ENCODE measurements at regions not wholly inside any gene's neighbourhood (a gene's known extent, or its start where the extent isn't known, plus 50 kb on each side); places are given as distances from the start of the nearest gene placed in this dataset.

- no peak for DNase-seq (ENCODE audit: low read depth in 6 of 9, low spot score in 9 of 9)
- H3K9me3 ChIP-seq (ENCODE audit: control insufficient read depth in 2 of 2, insufficient read depth in 1 of 2, low read length in 1 of 2) = no peaks in the 10 kb centered on the region
- no peak overlapping the region for H3K4me3 ChIP-seq (ENCODE audit: low read length in 2 of 2)
- no peaks in the 10 kb centered on the region for H3K27me3 ChIP-seq (ENCODE audit: control insufficient read depth in 2 of 2, insufficient read depth in 1 of 2, low read length in 1 of 2)
- H3K27ac ChIP-seq (ENCODE audit: low read depth in 1 of 2, low read length in 1 of 2) = no peak overlapping the region
- no peaks in the 10 kb centered on the region for H3K4me1 ChIP-seq (ENCODE audit: control insufficient read depth in 2 of 2, insufficient read depth in 2 of 2, low read length in 2 of 2)
- 80% methylated on average over 16 of the region's 16 CpGs for WGBS
- no peaks in the 10 kb centered on the region for H3K36me3 ChIP-seq (ENCODE audit: control insufficient read depth in 2 of 2, insufficient read depth in 2 of 2, low read length in 1 of 2)
Measured at GRCh38 chr19:30116984-30117555, 175.0 kb downstream of the URI1 start.

- no peaks in the 10 kb centered on the region for H3K4me1 ChIP-seq (ENCODE audit: control insufficient read depth in 2 of 2, insufficient read depth in 2 of 2, low read length in 2 of 2)
- H3K9me3 ChIP-seq (ENCODE audit: control insufficient read depth in 2 of 2, insufficient read depth in 1 of 2, low read length in 1 of 2) = no peaks in the 10 kb centered on the region
- no peaks in the 10 kb centered on the region for H3K36me3 ChIP-seq (ENCODE audit: control insufficient read depth in 2 of 2, insufficient read depth in 2 of 2, low read length in 1 of 2)
- H3K27ac ChIP-seq (ENCODE audit: low read depth in 1 of 2, low read length in 1 of 2) = no peak overlapping the region
- H3K4me3 ChIP-seq (ENCODE audit: low read length in 2 of 2) = no peak overlapping the region
- 90% methylated on average over 12 of the region's 12 CpGs for WGBS
- DNase-seq (ENCODE audit: low read depth in 6 of 9, low spot score in 9 of 9) = no peak
- no peaks in the 10 kb centered on the region for H3K27me3 ChIP-seq (ENCODE audit: control insufficient read depth in 2 of 2, insufficient read depth in 1 of 2, low read length in 1 of 2)
Measured at GRCh38 chr19:30117636-30118145, 175.7 kb downstream of the URI1 start.

GRCh38 chr19:30118221-30118620 is 176.2 kb downstream of the URI1 start:
- Histone ChIP-seq H3K4me3 (ENCODE audit: low read length in 2 of 2) (no peak overlapping the region), H3K27ac (ENCODE audit: low read depth in 1 of 2, low read length in 1 of 2) (no peak overlapping the region), H3K4me1 (ENCODE audit: control insufficient read depth in 2 of 2, insufficient read depth in 2 of 2, low read length in 2 of 2) (no peaks in the 10 kb centered on the region), H3K27me3 (ENCODE audit: control insufficient read depth in 2 of 2, insufficient read depth in 1 of 2, low read length in 1 of 2) (no peaks in the 10 kb centered on the region), H3K36me3 (ENCODE audit: control insufficient read depth in 2 of 2, insufficient read depth in 2 of 2, low read length in 1 of 2) (no peaks in the 10 kb centered on the region), H3K9me3 (ENCODE audit: control insufficient read depth in 2 of 2, insufficient read depth in 1 of 2, low read length in 1 of 2) (no peaks in the 10 kb centered on the region)
- no peak for DNase-seq (ENCODE audit: low read depth in 6 of 9, low spot score in 9 of 9)
- WGBS = 90% methylated on average over 11 of the region's 11 CpGs

GRCh38 chr19:30118760-30119159 is 176.7 kb downstream of the URI1 start:
- WGBS = 86% methylated on average over 12 of the region's 12 CpGs
- H3K27ac ChIP-seq (ENCODE audit: low read depth in 1 of 2, low read length in 1 of 2) = no peak overlapping the region
- H3K36me3 ChIP-seq (ENCODE audit: control insufficient read depth in 2 of 2, insufficient read depth in 2 of 2, low read length in 1 of 2) = no peaks in the 10 kb centered on the region
- DNase-seq (ENCODE audit: low read depth in 6 of 9, low spot score in 9 of 9) = no peak
- H3K27me3 ChIP-seq (ENCODE audit: control insufficient read depth in 2 of 2, insufficient read depth in 1 of 2, low read length in 1 of 2) = no peaks in the 10 kb centered on the region
- no peaks in the 10 kb centered on the region for H3K4me1 ChIP-seq (ENCODE audit: control insufficient read depth in 2 of 2, insufficient read depth in 2 of 2, low read length in 2 of 2)
- H3K4me3 ChIP-seq (ENCODE audit: low read length in 2 of 2) = no peak overlapping the region
- no peaks in the 10 kb centered on the region for H3K9me3 ChIP-seq (ENCODE audit: control insufficient read depth in 2 of 2, insufficient read depth in 1 of 2, low read length in 1 of 2)

GRCh38 chr19:30119180-30119908 is 177.3 kb downstream of the URI1 start:
- Histone ChIP-seq H3K27me3 (ENCODE audit: control insufficient read depth in 2 of 2, insufficient read depth in 1 of 2, low read length in 1 of 2) (no peaks in the 10 kb centered on the region), H3K27ac (ENCODE audit: low read depth in 1 of 2, low read length in 1 of 2) (no peak overlapping the region), H3K4me1 (ENCODE audit: control insufficient read depth in 2 of 2, insufficient read depth in 2 of 2, low read length in 2 of 2) (no peaks in the 10 kb centered on the region), H3K4me3 (ENCODE audit: low read length in 2 of 2) (no peak overlapping the region), H3K9me3 (ENCODE audit: control insufficient read depth in 2 of 2, insufficient read depth in 1 of 2, low read length in 1 of 2) (no peaks in the 10 kb centered on the region), H3K36me3 (ENCODE audit: control insufficient read depth in 2 of 2, insufficient read depth in 2 of 2, low read length in 1 of 2) (no peaks in the 10 kb centered on the region)
- no peak for DNase-seq (ENCODE audit: low read depth in 6 of 9, low spot score in 9 of 9)
- 84% methylated on average over 12 of the region's 12 CpGs for WGBS

GRCh38 chr19:30120860-30121484 is 178.9 kb downstream of the URI1 start:
- no peaks in the 10 kb centered on the region for H3K9me3 ChIP-seq (ENCODE audit: control insufficient read depth in 2 of 2, insufficient read depth in 1 of 2, low read length in 1 of 2)
- no peaks in the 10 kb centered on the region for H3K36me3 ChIP-seq (ENCODE audit: control insufficient read depth in 2 of 2, insufficient read depth in 2 of 2, low read length in 1 of 2)
- H3K4me3 ChIP-seq (ENCODE audit: low read length in 2 of 2) = no peak overlapping the region
- H3K27me3 ChIP-seq (ENCODE audit: control insufficient read depth in 2 of 2, insufficient read depth in 1 of 2, low read length in 1 of 2) = no peaks in the 10 kb centered on the region
- no peak overlapping the region for H3K27ac ChIP-seq (ENCODE audit: low read depth in 1 of 2, low read length in 1 of 2)
- no peak for DNase-seq (ENCODE audit: low read depth in 6 of 9, low spot score in 9 of 9)
- WGBS = 97% methylated on average over 4 of the region's 4 CpGs
- no peaks in the 10 kb centered on the region for H3K4me1 ChIP-seq (ENCODE audit: control insufficient read depth in 2 of 2, insufficient read depth in 2 of 2, low read length in 2 of 2)

- 95% methylated on average over 9 of the region's 9 CpGs for WGBS
- Histone ChIP-seq H3K9me3 (ENCODE audit: control insufficient read depth in 2 of 2, insufficient read depth in 1 of 2, low read length in 1 of 2) (no peaks in the 10 kb centered on the region), H3K27me3 (ENCODE audit: control insufficient read depth in 2 of 2, insufficient read depth in 1 of 2, low read length in 1 of 2) (no peaks in the 10 kb centered on the region), H3K4me3 (ENCODE audit: low read length in 2 of 2) (no peak overlapping the region), H3K4me1 (ENCODE audit: control insufficient read depth in 2 of 2, insufficient read depth in 2 of 2, low read length in 2 of 2) (no peaks in the 10 kb centered on the region), H3K36me3 (ENCODE audit: control insufficient read depth in 2 of 2, insufficient read depth in 2 of 2, low read length in 1 of 2) (no peaks in the 10 kb centered on the region), H3K27ac (ENCODE audit: low read depth in 1 of 2, low read length in 1 of 2) (no peak overlapping the region)
- DNase-seq (ENCODE audit: low read depth in 6 of 9, low spot score in 9 of 9) = no peak
Measured at GRCh38 chr19:30122431-30122830, 180.4 kb downstream of the URI1 start.

GRCh38 chr19:30123119-30123518 is 181.1 kb downstream of the URI1 start:
- no peak for DNase-seq (ENCODE audit: low read depth in 6 of 9, low spot score in 9 of 9)
- Histone ChIP-seq H3K9me3 (ENCODE audit: control insufficient read depth in 2 of 2, insufficient read depth in 1 of 2, low read length in 1 of 2) (no peaks in the 10 kb centered on the region), H3K4me1 (ENCODE audit: control insufficient read depth in 2 of 2, insufficient read depth in 2 of 2, low read length in 2 of 2) (no peaks in the 10 kb centered on the region), H3K27me3 (ENCODE audit: control insufficient read depth in 2 of 2, insufficient read depth in 1 of 2, low read length in 1 of 2) (no peaks in the 10 kb centered on the region), H3K36me3 (ENCODE audit: control insufficient read depth in 2 of 2, insufficient read depth in 2 of 2, low read length in 1 of 2) (no peaks in the 10 kb centered on the region), H3K27ac (ENCODE audit: low read depth in 1 of 2, low read length in 1 of 2) (no peak overlapping the region), H3K4me3 (ENCODE audit: low read length in 2 of 2) (no peak overlapping the region)
- 93% methylated on average over 14 of the region's 14 CpGs for WGBS

GRCh38 chr19:30123611-30124010 is 181.6 kb downstream of the URI1 start:
- DNase-seq (ENCODE audit: low read depth in 6 of 9, low spot score in 9 of 9) = no peak
- Histone ChIP-seq H3K27me3 (ENCODE audit: control insufficient read depth in 2 of 2, insufficient read depth in 1 of 2, low read length in 1 of 2) (no peaks in the 10 kb centered on the region), H3K27ac (ENCODE audit: low read depth in 1 of 2, low read length in 1 of 2) (no peak overlapping the region), H3K4me1 (ENCODE audit: control insufficient read depth in 2 of 2, insufficient read depth in 2 of 2, low read length in 2 of 2) (no peaks in the 10 kb centered on the region), H3K4me3 (ENCODE audit: low read length in 2 of 2) (no peak overlapping the region), H3K36me3 (ENCODE audit: control insufficient read depth in 2 of 2, insufficient read depth in 2 of 2, low read length in 1 of 2) (no peaks in the 10 kb centered on the region), H3K9me3 (ENCODE audit: control insufficient read depth in 2 of 2, insufficient read depth in 1 of 2, low read length in 1 of 2) (no peaks in the 10 kb centered on the region)
- 80% methylated on average over 9 of the region's 9 CpGs for WGBS

Data from thymus (tissue), 11 donors.